AG04449 (cell line): ENCODE measurements at regions not wholly inside any gene's neighbourhood (a gene's known extent, or its start where the extent isn't known, plus 50 kb on each side); places are given as distances from the start of the nearest gene placed in this dataset.
A peak's percentile ranks its signal among the peaks of the same experiment; 100 is the strongest.

Source experiments
- CTCF ChIA-PET: fragments of 350-600 bp; formaldehyde crosslinking; extraction: SDS; loops from one replicate; lab custom pipeline; 2021; ENCODE audit warnings: antibody characterized with exemption; lab: Yijun Ruan, JAX
- POLR2A ChIA-PET: fragments of 400-600, 350-600 bp; formaldehyde crosslinking; extraction: SDS; loops from one replicate; lab custom pipeline; 2020; ENCODE audit warnings: antibody characterized with exemption, inconsistent platforms; lab: Yijun Ruan, JAX
- DNase-seq: peaks from one replicate; pipeline ENCODE4 v3.0.0-alpha.2; 2010; ENCODE audit warnings: low read depth, low spot score
- H3K4me3 ChIP-seq: 2 replicates; pipeline ENCODE4 v1.5.1; 2011; ENCODE audit warnings: low read depth, mild to moderate bottlenecking, control low read depth, low read length
- CTCF ChIP-seq: IDR thresholded peaks from one replicate; pipeline ENCODE4 v1.5.1; 2011; ENCODE audit warnings: mild to moderate bottlenecking, moderate library complexity, low read length, control low read depth, inconsistent platforms; ENCODE audit not compliant: insufficient read depth; ENCODE audit errors: missing control alignments

DNA sequence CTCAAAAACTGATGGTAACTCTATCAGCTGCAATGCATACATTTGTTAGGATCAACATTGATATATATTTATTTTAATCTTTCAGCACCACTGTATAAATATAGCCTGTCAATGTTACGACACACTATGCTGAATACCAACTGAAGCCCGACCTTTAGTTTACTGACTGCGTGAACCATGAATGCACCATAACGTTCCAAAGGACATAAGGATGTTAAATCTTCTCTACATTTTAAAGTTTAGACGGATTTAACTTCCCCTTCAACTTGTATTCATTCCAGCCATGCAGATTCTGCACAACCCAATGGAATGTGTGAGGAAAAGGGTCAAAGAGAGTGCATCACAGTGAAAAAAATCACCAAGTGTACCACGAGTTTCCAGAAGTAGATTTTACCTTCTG is 489.5 kb downstream of the IRS1 start:
- POLR2A ChIA-PET: no interaction called here
- CTCF ChIA-PET: no interaction called here
- DNase-seq: peak; percentile 45
- no peak for TF ChIP-seq CTCF
- H3K4me3 ChIP-seq: no peak overlapping the region

GRCh38 chr2:226308986-226309385 is 490.6 kb downstream of the IRS1 start:
- CTCF ChIA-PET: no interaction called here
- no peak for TF ChIP-seq CTCF
- DNase-seq: no peak
- POLR2A ChIA-PET: no interaction called here
- H3K4me3 ChIP-seq: no peak overlapping the region

GRCh38 chr2:226308323-226308680 is 491.3 kb downstream of the IRS1 start:
- POLR2A ChIA-PET: no interaction called here
- CTCF ChIA-PET: no interaction called here
- no peak for DNase-seq
- H3K4me3 ChIP-seq: no peak overlapping the region
- TF ChIP-seq CTCF: no peak

DNA sequence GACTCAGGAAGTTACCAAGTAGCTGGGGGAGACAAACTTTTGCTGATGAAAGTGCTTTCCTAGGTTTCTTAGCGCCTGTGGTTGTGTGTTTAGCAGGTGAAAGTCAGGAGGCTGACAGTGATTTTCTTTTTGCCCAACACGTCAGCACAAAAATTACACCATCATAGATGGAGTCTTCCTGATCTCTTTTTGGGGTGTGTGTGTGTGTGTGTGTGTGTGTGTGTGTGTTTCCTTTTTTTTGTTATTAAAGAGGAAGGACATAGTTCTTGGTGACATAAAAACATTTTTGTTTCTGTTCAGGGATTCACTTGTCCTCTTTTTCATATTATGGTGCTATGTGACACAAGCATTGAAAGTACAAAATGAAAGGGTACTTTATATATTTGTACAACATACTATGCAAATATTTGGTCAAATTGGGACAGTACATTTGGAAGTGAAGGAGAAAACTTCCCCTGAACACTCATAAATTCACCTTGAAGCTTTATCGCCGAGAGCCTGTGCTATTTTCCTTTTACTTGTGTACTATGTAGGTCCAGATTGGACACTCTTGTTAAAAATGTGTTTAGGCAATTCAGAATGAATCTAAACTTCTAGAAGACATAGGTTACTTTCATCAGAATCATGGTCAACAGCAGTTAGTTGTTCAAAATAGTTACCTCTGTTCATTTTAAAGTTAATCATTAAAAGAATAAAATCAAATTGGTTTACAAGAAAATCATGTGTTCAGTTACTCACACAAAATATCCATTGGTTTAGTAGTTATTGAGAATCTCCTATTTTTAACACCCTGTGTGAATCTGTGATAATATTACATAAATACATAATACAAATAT is 491.9 kb downstream of the IRS1 start:
- ChIA-PET POLR2A (no interaction called here), CTCF (no interaction called here)
- TF ChIP-seq CTCF: no peak
- H3K4me3 ChIP-seq: no peak overlapping the region
- DNase-seq: no peak

DNA sequence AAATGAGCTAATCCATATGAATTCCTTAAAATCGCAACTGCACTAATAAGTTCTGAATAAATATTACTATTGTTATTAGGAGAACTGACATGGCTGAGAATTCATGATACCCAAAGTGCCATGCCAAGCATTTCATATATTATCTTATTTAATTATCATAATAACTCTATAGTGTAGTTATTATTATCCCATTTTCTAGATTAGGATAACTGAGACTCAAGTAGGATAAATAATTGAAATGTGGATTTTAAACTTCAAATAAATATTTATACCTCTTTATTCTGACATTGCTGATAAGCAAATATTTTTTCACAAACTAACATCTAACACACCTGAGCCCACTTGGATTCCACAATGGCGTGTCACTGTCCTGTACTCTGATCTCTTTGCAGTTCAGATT is 492.7 kb downstream of the IRS1 start:
- no peak overlapping the region for H3K4me3 ChIP-seq
- ChIA-PET CTCF (no interaction called here), POLR2A (no interaction called here)
- no peak for DNase-seq
- TF ChIP-seq CTCF: no peak

DNA sequence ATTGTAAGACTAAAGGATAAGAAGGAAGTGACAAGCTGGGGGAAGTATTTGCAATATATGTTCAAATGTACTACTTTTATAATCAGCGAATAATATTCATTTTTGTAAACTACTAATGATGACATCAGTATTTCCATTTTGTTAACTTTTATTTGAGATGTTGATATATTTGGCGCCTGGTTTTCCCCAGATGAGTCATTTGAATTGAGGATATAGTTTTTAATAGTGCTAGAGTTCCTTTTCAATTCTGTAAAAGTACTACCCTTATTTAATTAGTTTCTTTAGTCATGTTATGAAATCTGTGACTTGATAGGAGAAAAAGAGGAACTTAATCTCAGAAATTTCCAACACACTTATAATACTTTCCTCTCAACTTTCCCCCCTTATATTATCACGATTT is 495.3 kb downstream of the IRS1 start:
- ChIA-PET POLR2A (no interaction called here), CTCF (no interaction called here)
- DNase-seq: no peak
- no peak for TF ChIP-seq CTCF
- H3K4me3 ChIP-seq: no peak overlapping the region
